NCI-H82 treated with DMSO at 0.1 percent for 48 hours (cell line): ENCODE measurements at regions not wholly inside any gene's neighbourhood (a gene's known extent, or its start where the extent isn't known, plus 50 kb on each side); places are given as distances from the start of the nearest gene placed in this dataset.
"Not testable (repeated sequence)": the region's sequence is repeated elsewhere in the genome, so short reads cannot be mapped to it uniquely, and the experiment has no call there.

Experiments used
- DNase-seq: peaks from one replicate; lab custom pipeline; 2025; ENCODE audit not compliant: unreplicated experiment; lab: John Stamatoyannopoulos, UW

- no peak for DNase-seq
Measured at GRCh38 chr6:163867518-163868292, 453.2 kb downstream of the QKI start.

GRCh38 chr6:163866192-163866591 lies 451.7 kb downstream of the QKI start:
- no peak for DNase-seq

GRCh38 chr6:163863565-163863964 lies 449.0 kb downstream of the QKI start:
- DNase-seq: no peak

- no peak for DNase-seq
Measured at GRCh38 chr6:163862701-163863100, 448.2 kb downstream of the QKI start.

GRCh38 chr6:163861627-163862026 lies 447.1 kb downstream of the QKI start:
- DNase-seq: no peak

- DNase-seq: peak; percentile 46
Measured at GRCh38 chr6:163860287-163861081, 446.0 kb downstream of the QKI start.

- DNase-seq: not testable (repeated sequence)
Measured at GRCh38 chr6:163858870-163859269, 444.4 kb downstream of the QKI start.

- no peak for DNase-seq
Measured at GRCh38 chr6:163857421-163857820, 442.9 kb downstream of the QKI start.

- no peak for DNase-seq
Measured at GRCh38 chr6:163850874-163851273, 436.4 kb downstream of the QKI start.

GRCh38 chr6:163844761-163845160 lies 430.2 kb downstream of the QKI start:
- DNase-seq: no peak

- no peak for DNase-seq
Measured at GRCh38 chr6:163844357-163844756, 429.8 kb downstream of the QKI start.

- DNase-seq: no peak
Measured at GRCh38 chr6:163843218-163843617, 428.7 kb downstream of the QKI start.

- DNase-seq: no peak
Measured at GRCh38 chr6:163842467-163842866, 427.9 kb downstream of the QKI start.

- DNase-seq: no peak
Measured at GRCh38 chr6:163841733-163842132, 427.2 kb downstream of the QKI start.

- no peak for DNase-seq
Measured at GRCh38 chr6:163841326-163841725, 426.8 kb downstream of the QKI start.

- no peak for DNase-seq
Measured at GRCh38 chr6:163840880-163841279, 426.4 kb downstream of the QKI start.

- DNase-seq: no peak
Measured at GRCh38 chr6:163839296-163839695, 424.8 kb downstream of the QKI start.

GRCh38 chr6:163837691-163838431 lies 423.3 kb downstream of the QKI start:
- peak; percentile 29 for DNase-seq

- DNase-seq: no peak
Measured at GRCh38 chr6:163836876-163837690, 422.6 kb downstream of the QKI start.

GRCh38 chr6:163835439-163836171 lies 421.1 kb downstream of the QKI start:
- DNase-seq: no peak
